22Rv1 (cell line): ENCODE measurements at regions not wholly inside any gene's neighbourhood (a gene's known extent, or its start where the extent isn't known, plus 50 kb on each side); places are given as distances from the start of the nearest gene placed in this dataset.
"Not testable (repeated sequence)": the region's sequence is repeated elsewhere in the genome, so short reads cannot be mapped to it uniquely, and the experiment has no call there.

ENCODE experiments used
- H3K27ac ChIP-seq: fragments of 450-650 bp; 2 replicates; pipeline ENCODE4 v1.5.1; 2017
- CTCF ChIP-seq: fragments of 450-650 bp; IDR thresholded peaks from 2 replicates; pipeline ENCODE4 v1.5.1; 2017; ENCODE audit warnings: mild to moderate bottlenecking
- ZFX ChIP-seq: fragments of 450-650 bp; IDR thresholded peaks from 2 replicates; pipeline ENCODE4 v1.6.1; 2017; ENCODE audit warnings: antibody characterized with exemption, borderline replicate concordance

GRCh38 chr15:70231484-70231883 is 133.8 kb upstream of the TLE3 start:
- no peak for TF ChIP-seq ZFX
- TF ChIP-seq CTCF, result no peak
- no peak overlapping the region for H3K27ac ChIP-seq

GRCh38 chr15:70227918-70228317 is 130.2 kb upstream of the TLE3 start:
- H3K27ac ChIP-seq, result not testable (repeated sequence)

- H3K27ac ChIP-seq, result no peak overlapping the region
- TF ChIP-seq ZFX, result no peak
- TF ChIP-seq CTCF, result no peak
Measured at GRCh38 chr15:70227147-70227546, 129.4 kb upstream of the TLE3 start.

- TF ChIP-seq ZFX, result no peak
- no peak for TF ChIP-seq CTCF
- no peak overlapping the region for H3K27ac ChIP-seq
Measured at GRCh38 chr15:70226337-70226980, 128.7 kb upstream of the TLE3 start.

- TF ChIP-seq ZFX, result no peak
- TF ChIP-seq CTCF, result no peak
- H3K27ac ChIP-seq, result no peak overlapping the region
Measured at GRCh38 chr15:70225416-70225815, 127.7 kb upstream of the TLE3 start.

GRCh38 chr15:70222606-70223005 is 124.9 kb upstream of the TLE3 start:
- TF ChIP-seq ZFX (no peak), CTCF (no peak)
- no peak overlapping the region for H3K27ac ChIP-seq

- H3K27ac ChIP-seq, result no peak overlapping the region
- no peak for TF ChIP-seq CTCF
- no peak for TF ChIP-seq ZFX
Measured at GRCh38 chr15:70220490-70221096, 122.9 kb upstream of the TLE3 start.

GRCh38 chr15:70219966-70220365 is 122.2 kb upstream of the TLE3 start:
- no peak overlapping the region for H3K27ac ChIP-seq
- no peak for TF ChIP-seq ZFX
- TF ChIP-seq CTCF, result no peak
